ENCODE measurements at regions not wholly inside any gene's neighbourhood (a gene's known extent, or its start where the extent isn't known, plus 50 kb on each side); places are given as distances from the start of the nearest gene placed in this dataset.
"Not testable (repeated sequence)": the region's sequence is repeated elsewhere in the genome, so short reads cannot be mapped to it uniquely, and the experiment has no call there.

GRCh38 chrX:3938587-3938986 is 225.1 kb upstream of the PRKX start:
- Histone ChIP-seq H3K9me2 (ENCODE audit: low read depth, low read length) (no peaks in the 10 kb centered on the region), H3K9me3 (ENCODE audit: low read length) (no peaks in the 10 kb centered on the region), H3K27me3 (ENCODE audit: insufficient read depth, low read length) (no peaks in the 10 kb centered on the region), H3K9ac (ENCODE audit: low read length) (no peak overlapping the region), H3K4me2 (ENCODE audit: low read length) (no peak overlapping the region), H4K20me1 (ENCODE audit: insufficient read depth, low read length) (no peaks in the 10 kb centered on the region), H3K79me2 (ENCODE audit: insufficient read depth, low read length) (no peaks in the 10 kb centered on the region), H2AFZ (ENCODE audit: low read length) (no peak overlapping the region), H3K4me3 (ENCODE audit: low read depth, low read length, poor library complexity, severe bottlenecking) (no peak overlapping the region), H3K27ac (ENCODE audit: low read depth, low read length, poor library complexity, severe bottlenecking) (no peak overlapping the region), H3F3A (ENCODE audit: insufficient read depth, low read length) (no peaks in the 10 kb centered on the region), H3K36me3 (ENCODE audit: insufficient read depth, low read length) (no peaks in the 10 kb centered on the region), H3K4me1 (ENCODE audit: insufficient read depth, low read length, severe bottlenecking) (no peaks in the 10 kb centered on the region)
- TF ChIP-seq CTCF (IDR thresholded peaks at IDR 0.05; ENCODE audit: low read length) (no peak), EZH2 (IDR thresholded peaks at IDR 0.05; ENCODE audit: borderline replicate concordance, low read length) (no peak)

- H3K4me1 ChIP-seq (ENCODE audit: insufficient read depth, low read length, severe bottlenecking); H3K9me3 ChIP-seq (ENCODE audit: low read length); H4K20me1 ChIP-seq (ENCODE audit: insufficient read depth, low read length); H3K9ac ChIP-seq (ENCODE audit: low read length); H3F3A ChIP-seq (ENCODE audit: insufficient read depth, low read length); H3K4me3 ChIP-seq (ENCODE audit: low read depth, low read length, poor library complexity, severe bottlenecking); H3K4me2 ChIP-seq (ENCODE audit: low read length); H3K27ac ChIP-seq (ENCODE audit: low read depth, low read length, poor library complexity, severe bottlenecking); H2AFZ ChIP-seq (ENCODE audit: low read length); H3K36me3 ChIP-seq (ENCODE audit: insufficient read depth, low read length); H3K27me3 ChIP-seq (ENCODE audit: insufficient read depth, low read length); H3K79me2 ChIP-seq (ENCODE audit: insufficient read depth, low read length); H3K9me2 ChIP-seq (ENCODE audit: low read depth, low read length): not testable (repeated sequence)
Observed at GRCh38 chrX:3935196-3935595, 221.7 kb upstream of the PRKX start.

- not testable (repeated sequence) for H3K4me3 ChIP-seq (ENCODE audit: low read depth, low read length, poor library complexity, severe bottlenecking); H3K4me1 ChIP-seq (ENCODE audit: insufficient read depth, low read length, severe bottlenecking); H3K9me2 ChIP-seq (ENCODE audit: low read depth, low read length); H3K4me2 ChIP-seq (ENCODE audit: low read length); H3K27me3 ChIP-seq (ENCODE audit: insufficient read depth, low read length); H3K36me3 ChIP-seq (ENCODE audit: insufficient read depth, low read length); H3K27ac ChIP-seq (ENCODE audit: low read depth, low read length, poor library complexity, severe bottlenecking); H2AFZ ChIP-seq (ENCODE audit: low read length); H3K9ac ChIP-seq (ENCODE audit: low read length); H4K20me1 ChIP-seq (ENCODE audit: insufficient read depth, low read length); H3K9me3 ChIP-seq (ENCODE audit: low read length); H3F3A ChIP-seq (ENCODE audit: insufficient read depth, low read length); H3K79me2 ChIP-seq (ENCODE audit: insufficient read depth, low read length)
Observed at GRCh38 chrX:3920424-3921017, 207.1 kb upstream of the PRKX start.

- not testable (repeated sequence) for H3K4me1 ChIP-seq (ENCODE audit: insufficient read depth, low read length, severe bottlenecking); H3K79me2 ChIP-seq (ENCODE audit: insufficient read depth, low read length); H4K20me1 ChIP-seq (ENCODE audit: insufficient read depth, low read length); H3K9ac ChIP-seq (ENCODE audit: low read length); H3K4me2 ChIP-seq (ENCODE audit: low read length); H2AFZ ChIP-seq (ENCODE audit: low read length); H3F3A ChIP-seq (ENCODE audit: insufficient read depth, low read length); H3K27ac ChIP-seq (ENCODE audit: low read depth, low read length, poor library complexity, severe bottlenecking); H3K9me3 ChIP-seq (ENCODE audit: low read length); H3K4me3 ChIP-seq (ENCODE audit: low read depth, low read length, poor library complexity, severe bottlenecking); H3K36me3 ChIP-seq (ENCODE audit: insufficient read depth, low read length); H3K9me2 ChIP-seq (ENCODE audit: low read depth, low read length); H3K27me3 ChIP-seq (ENCODE audit: insufficient read depth, low read length)
Observed at GRCh38 chrX:3919668-3920423, 206.4 kb upstream of the PRKX start.

- H3F3A ChIP-seq (ENCODE audit: insufficient read depth, low read length); H4K20me1 ChIP-seq (ENCODE audit: insufficient read depth, low read length); H3K27me3 ChIP-seq (ENCODE audit: insufficient read depth, low read length): not testable (repeated sequence)
Observed at GRCh38 chrX:3914813-3915212, 201.4 kb upstream of the PRKX start.

GRCh38 chrX:3914059-3914458 is 200.6 kb upstream of the PRKX start:
- H3K4me2 ChIP-seq (ENCODE audit: low read length); H3K27ac ChIP-seq (ENCODE audit: low read depth, low read length, poor library complexity, severe bottlenecking); H3K79me2 ChIP-seq (ENCODE audit: insufficient read depth, low read length); H3K9me3 ChIP-seq (ENCODE audit: low read length); H4K20me1 ChIP-seq (ENCODE audit: insufficient read depth, low read length); H3K27me3 ChIP-seq (ENCODE audit: insufficient read depth, low read length); H3K9me2 ChIP-seq (ENCODE audit: low read depth, low read length); H3K36me3 ChIP-seq (ENCODE audit: insufficient read depth, low read length); H3K4me1 ChIP-seq (ENCODE audit: insufficient read depth, low read length, severe bottlenecking); H3F3A ChIP-seq (ENCODE audit: insufficient read depth, low read length); H2AFZ ChIP-seq (ENCODE audit: low read length); H3K4me3 ChIP-seq (ENCODE audit: low read depth, low read length, poor library complexity, severe bottlenecking); H3K9ac ChIP-seq (ENCODE audit: low read length): not testable (repeated sequence)

More at GRCh38 chrX:3914813-3915212, 201.4 kb upstream of the PRKX start:
- H3K27ac ChIP-seq (ENCODE audit: low read depth, low read length, poor library complexity, severe bottlenecking); H3K36me3 ChIP-seq (ENCODE audit: insufficient read depth, low read length); H3K79me2 ChIP-seq (ENCODE audit: insufficient read depth, low read length); H3K4me3 ChIP-seq (ENCODE audit: low read depth, low read length, poor library complexity, severe bottlenecking); H3K9ac ChIP-seq (ENCODE audit: low read length); H2AFZ ChIP-seq (ENCODE audit: low read length); H3K9me3 ChIP-seq (ENCODE audit: low read length); H3K4me2 ChIP-seq (ENCODE audit: low read length); H3K9me2 ChIP-seq (ENCODE audit: low read depth, low read length); H3K4me1 ChIP-seq (ENCODE audit: insufficient read depth, low read length, severe bottlenecking): not testable (repeated sequence)

GRCh38 chrX:3911012-3911411 is 197.6 kb upstream of the PRKX start:
- not testable (repeated sequence) for H3F3A ChIP-seq (ENCODE audit: insufficient read depth, low read length); H4K20me1 ChIP-seq (ENCODE audit: insufficient read depth, low read length)

More at GRCh38 chrX:3911012-3911411, 197.6 kb upstream of the PRKX start:
- H3K27me3 ChIP-seq (ENCODE audit: insufficient read depth, low read length); H3K9me2 ChIP-seq (ENCODE audit: low read depth, low read length); H2AFZ ChIP-seq (ENCODE audit: low read length); H3K4me1 ChIP-seq (ENCODE audit: insufficient read depth, low read length, severe bottlenecking); H3K36me3 ChIP-seq (ENCODE audit: insufficient read depth, low read length); H3K79me2 ChIP-seq (ENCODE audit: insufficient read depth, low read length); H3K9ac ChIP-seq (ENCODE audit: low read length); H3K4me3 ChIP-seq (ENCODE audit: low read depth, low read length, poor library complexity, severe bottlenecking); H3K27ac ChIP-seq (ENCODE audit: low read depth, low read length, poor library complexity, severe bottlenecking); H3K4me2 ChIP-seq (ENCODE audit: low read length); H3K9me3 ChIP-seq (ENCODE audit: low read length): not testable (repeated sequence)

Measured in OCI-LY1 (cell line).